ENCODE measurements at regions not wholly inside any gene's neighbourhood (a gene's known extent, or its start where the extent isn't known, plus 50 kb on each side); places are given as distances from the start of the nearest gene placed in this dataset.

DNA sequence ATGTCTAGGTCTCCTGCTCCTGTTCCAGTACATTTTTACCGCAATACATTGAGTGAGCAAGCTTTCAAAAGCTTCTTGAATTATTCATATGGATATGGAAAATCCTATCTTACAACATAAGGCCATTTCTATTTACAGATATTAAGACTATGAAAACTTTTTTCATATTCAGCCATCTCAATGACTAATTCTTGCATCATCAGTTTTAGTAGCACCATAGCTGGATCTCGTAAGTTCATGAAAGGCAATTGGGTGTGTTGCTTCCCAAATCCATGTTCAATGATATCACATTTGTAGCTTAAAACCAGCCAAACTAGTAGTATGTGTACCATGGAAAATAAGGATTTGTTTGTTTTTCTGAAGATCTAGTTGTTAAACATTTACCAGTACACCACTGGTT is 118.3 kb upstream of the GABRA2 start:
- H3K4me3 ChIP-seq, result no peak overlapping the region
- H3K36me3 ChIP-seq (ENCODE audit: insufficient read depth, low read length), result no peaks in the 10 kb centered on the region
- TF ChIP-seq FOXP2 (optimal IDR thresholded peaks at IDR 0.05; ENCODE audit: control extremely low read depth, extremely low read length, insufficient read depth), result no peak
- no peak for TF ChIP-seq EZH2 (IDR thresholded peaks at IDR 0.05)
- TF ChIP-seq POLR2AphosphoS5 (IDR thresholded peaks at IDR 0.05; ENCODE audit: borderline replicate concordance, low read depth, low read length), result no peak
- no peaks in the 10 kb centered on the region for H3K9me3 ChIP-seq (ENCODE audit: low read depth, low read length)
- no peak overlapping the region for H3K27ac ChIP-seq
- DNase-seq (ENCODE audit: low read depth, low spot score), result no peak
- H3K9ac ChIP-seq (ENCODE audit: insufficient read length), result no peak overlapping the region

DNA sequence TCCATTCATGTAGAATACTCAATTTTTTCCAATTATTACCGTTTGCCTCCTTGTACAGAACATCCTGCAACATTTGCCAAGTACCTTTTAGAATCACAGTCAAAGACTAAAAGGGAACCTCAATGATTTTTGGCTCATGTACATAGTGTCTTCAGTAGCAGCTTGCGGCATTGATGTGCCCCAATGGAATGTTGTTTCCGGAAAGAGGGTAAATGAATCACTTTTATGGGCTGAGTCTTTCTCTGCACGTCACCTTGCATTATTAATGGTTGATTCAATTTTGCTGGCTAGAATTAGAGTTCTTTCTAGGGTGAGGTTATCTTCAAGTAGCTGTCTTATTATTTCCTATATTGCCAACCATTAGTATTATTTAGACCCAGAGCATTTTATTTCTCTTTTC is 116.9 kb upstream of the GABRA2 start:
- TF ChIP-seq EZH2 (IDR thresholded peaks at IDR 0.05), result no peak
- TF ChIP-seq POLR2AphosphoS5 (IDR thresholded peaks at IDR 0.05; ENCODE audit: borderline replicate concordance, low read depth, low read length), result peak; percentile 53; the same call in 1 of the 2 replicates
- peak; percentile 75 for TF ChIP-seq FOXP2 (optimal IDR thresholded peaks at IDR 0.05; ENCODE audit: control extremely low read depth, extremely low read length, insufficient read depth)
- no peaks in the 10 kb centered on the region for H3K9me3 ChIP-seq (ENCODE audit: low read depth, low read length)
- H3K36me3 ChIP-seq (ENCODE audit: insufficient read depth, low read length), result no peaks in the 10 kb centered on the region
- H3K9ac ChIP-seq (ENCODE audit: insufficient read length), result no peak overlapping the region
- no peak overlapping the region for H3K27ac ChIP-seq
- H3K4me3 ChIP-seq, result no peak overlapping the region
- peak; percentile 87 for DNase-seq (ENCODE audit: low read depth, low spot score)

DNA sequence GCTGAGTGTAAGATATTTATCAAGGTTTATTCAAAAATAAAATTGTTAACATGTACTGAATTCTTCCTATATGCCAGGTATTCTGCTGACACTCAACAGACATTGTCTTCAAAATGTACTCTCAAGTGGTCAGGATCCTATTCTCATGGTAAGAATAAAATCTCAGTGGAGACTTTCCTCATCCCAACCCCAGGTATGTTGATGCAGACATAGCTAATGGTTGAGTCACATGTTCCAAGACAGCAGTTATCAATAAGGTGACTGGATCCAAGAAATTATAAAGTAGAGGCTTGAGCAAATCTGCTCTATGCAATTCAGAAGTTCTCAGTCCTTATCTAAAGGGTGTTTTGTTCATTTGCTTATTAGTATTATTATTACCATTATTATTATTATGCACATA is 115.2 kb upstream of the GABRA2 start:
- no peak overlapping the region for H3K27ac ChIP-seq
- no peak for DNase-seq (ENCODE audit: low read depth, low spot score)
- TF ChIP-seq POLR2AphosphoS5 (IDR thresholded peaks at IDR 0.05; ENCODE audit: borderline replicate concordance, low read depth, low read length) (no peak), EZH2 (IDR thresholded peaks at IDR 0.05) (no peak), FOXP2 (optimal IDR thresholded peaks at IDR 0.05; ENCODE audit: control extremely low read depth, extremely low read length, insufficient read depth) (no peak)
- no peaks in the 10 kb centered on the region for H3K9me3 ChIP-seq (ENCODE audit: low read depth, low read length)
- H3K36me3 ChIP-seq (ENCODE audit: insufficient read depth, low read length), result no peaks in the 10 kb centered on the region
- no peak overlapping the region for H3K4me3 ChIP-seq
- H3K9ac ChIP-seq (ENCODE audit: insufficient read length), result no peak overlapping the region

DNA sequence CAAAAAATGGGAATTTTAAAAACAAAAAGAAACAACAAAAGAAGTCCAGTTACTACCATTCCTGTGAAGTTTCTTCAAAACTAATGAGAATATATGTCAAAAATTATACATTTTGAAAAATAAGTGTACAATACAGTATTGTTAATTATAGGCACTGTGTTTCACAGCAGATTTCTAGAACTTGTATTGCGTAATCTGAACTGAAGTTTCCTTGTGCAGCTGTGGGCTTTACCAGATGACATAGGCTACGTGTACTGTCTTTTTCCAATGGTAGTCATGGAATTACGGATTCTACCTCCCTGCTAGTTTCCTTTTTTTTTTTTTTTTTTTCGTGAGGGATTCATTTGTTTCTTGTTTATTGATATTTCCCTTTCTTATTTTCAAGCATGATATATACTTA is 113.8 kb upstream of the GABRA2 start:
- H3K4me3 ChIP-seq, result no peak overlapping the region
- no peaks in the 10 kb centered on the region for H3K9me3 ChIP-seq (ENCODE audit: low read depth, low read length)
- H3K27ac ChIP-seq, result no peak overlapping the region
- H3K9ac ChIP-seq (ENCODE audit: insufficient read length), result no peak overlapping the region
- TF ChIP-seq FOXP2 (optimal IDR thresholded peaks at IDR 0.05; ENCODE audit: control extremely low read depth, extremely low read length, insufficient read depth) (no peak), EZH2 (IDR thresholded peaks at IDR 0.05) (no peak), POLR2AphosphoS5 (IDR thresholded peaks at IDR 0.05; ENCODE audit: borderline replicate concordance, low read depth, low read length) (no peak)
- H3K36me3 ChIP-seq (ENCODE audit: insufficient read depth, low read length), result no peaks in the 10 kb centered on the region
- DNase-seq (ENCODE audit: low read depth, low spot score), result no peak

DNA sequence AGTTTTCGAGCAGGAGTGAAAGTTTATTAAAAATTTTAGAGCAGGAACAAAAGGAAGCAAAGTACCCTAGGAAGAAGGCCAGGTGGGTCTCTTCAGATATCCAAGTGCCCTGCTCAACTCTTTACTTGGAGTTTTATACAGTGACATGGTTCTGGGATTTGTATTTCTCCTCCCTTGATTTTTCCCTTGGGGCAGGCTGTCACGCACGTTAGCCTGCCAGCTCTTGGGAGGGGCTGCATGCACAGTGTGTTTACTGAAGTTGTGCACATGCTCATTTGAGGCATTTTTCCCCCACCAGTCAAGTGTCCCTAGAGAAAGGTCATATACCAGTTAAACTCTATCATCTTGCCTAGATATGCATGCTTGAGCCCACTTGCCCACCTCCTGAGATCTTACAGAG is 102.5 kb upstream of the GABRA2 start:
- no peak overlapping the region for H3K4me3 ChIP-seq
- no peaks in the 10 kb centered on the region for H3K9me3 ChIP-seq (ENCODE audit: low read depth, low read length)
- no peak for DNase-seq (ENCODE audit: low read depth, low spot score)
- TF ChIP-seq EZH2 (IDR thresholded peaks at IDR 0.05), result no peak
- no peak for TF ChIP-seq FOXP2 (optimal IDR thresholded peaks at IDR 0.05; ENCODE audit: control extremely low read depth, extremely low read length, insufficient read depth)
- TF ChIP-seq POLR2AphosphoS5 (IDR thresholded peaks at IDR 0.05; ENCODE audit: borderline replicate concordance, low read depth, low read length), result no peak
- H3K27ac ChIP-seq, result no peak overlapping the region
- H3K9ac ChIP-seq (ENCODE audit: insufficient read length), result no peak overlapping the region
- H3K36me3 ChIP-seq (ENCODE audit: insufficient read depth, low read length), result no peaks in the 10 kb centered on the region

DNA sequence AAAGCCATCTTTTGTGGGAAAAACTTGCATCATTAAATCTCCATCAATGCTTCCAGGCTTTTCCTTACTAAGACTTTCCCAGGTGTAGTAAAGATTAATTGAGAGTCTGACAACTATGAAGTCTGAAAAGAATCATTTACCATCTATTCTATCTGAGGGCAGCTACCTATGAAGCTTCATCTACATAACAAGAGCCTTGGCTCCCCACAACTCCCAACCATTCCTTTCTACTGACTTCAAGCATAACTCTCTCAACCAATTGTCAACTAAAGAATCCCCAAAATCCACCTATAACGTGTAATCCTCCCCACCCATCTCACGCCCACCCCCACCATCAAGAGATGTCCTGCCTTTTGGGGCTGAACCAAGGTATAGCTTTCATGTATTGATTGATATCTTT is 101.5 kb upstream of the GABRA2 start:
- H3K9me3 ChIP-seq (ENCODE audit: low read depth, low read length), result no peaks in the 10 kb centered on the region
- DNase-seq (ENCODE audit: low read depth, low spot score), result no peak
- H3K27ac ChIP-seq, result no peak overlapping the region
- H3K36me3 ChIP-seq (ENCODE audit: insufficient read depth, low read length), result no peaks in the 10 kb centered on the region
- no peak overlapping the region for H3K4me3 ChIP-seq
- no peak overlapping the region for H3K9ac ChIP-seq (ENCODE audit: insufficient read length)
- TF ChIP-seq FOXP2 (optimal IDR thresholded peaks at IDR 0.05; ENCODE audit: control extremely low read depth, extremely low read length, insufficient read depth) (no peak), POLR2AphosphoS5 (IDR thresholded peaks at IDR 0.05; ENCODE audit: borderline replicate concordance, low read depth, low read length) (no peak)

DNA sequence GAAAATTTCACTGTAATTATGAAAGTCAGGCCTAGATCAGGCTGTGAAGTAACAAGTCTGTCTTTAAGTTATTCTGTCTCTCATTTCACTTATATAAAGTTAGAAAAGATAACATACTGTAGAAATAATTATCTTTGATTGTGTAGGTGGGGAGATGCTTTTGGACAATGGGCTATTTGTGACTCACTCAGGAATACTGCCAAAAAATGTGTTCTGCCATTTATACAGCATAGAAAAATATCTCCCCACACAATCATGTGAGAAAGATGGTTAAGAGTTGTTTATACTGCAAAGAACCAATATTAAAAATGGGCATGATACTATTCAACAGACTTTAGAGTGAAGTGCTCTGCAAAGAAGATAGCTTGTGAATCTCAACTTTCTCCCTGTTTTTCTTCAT is 95.0 kb upstream of the GABRA2 start:
- Histone ChIP-seq H3K9ac (ENCODE audit: insufficient read length) (no peak overlapping the region), H3K36me3 (ENCODE audit: insufficient read depth, low read length) (no peaks in the 10 kb centered on the region), H3K27ac (no peak overlapping the region), H3K9me3 (ENCODE audit: low read depth, low read length) (no peaks in the 10 kb centered on the region; the same call in 1 of the 2 replicates), H3K4me3 (no peak overlapping the region)
- DNase-seq (ENCODE audit: low read depth, low spot score), result no peak
- TF ChIP-seq POLR2AphosphoS5 (IDR thresholded peaks at IDR 0.05; ENCODE audit: borderline replicate concordance, low read depth, low read length) (no peak), EZH2 (IDR thresholded peaks at IDR 0.05) (no peak), FOXP2 (optimal IDR thresholded peaks at IDR 0.05; ENCODE audit: control extremely low read depth, extremely low read length, insufficient read depth) (no peak)

DNA sequence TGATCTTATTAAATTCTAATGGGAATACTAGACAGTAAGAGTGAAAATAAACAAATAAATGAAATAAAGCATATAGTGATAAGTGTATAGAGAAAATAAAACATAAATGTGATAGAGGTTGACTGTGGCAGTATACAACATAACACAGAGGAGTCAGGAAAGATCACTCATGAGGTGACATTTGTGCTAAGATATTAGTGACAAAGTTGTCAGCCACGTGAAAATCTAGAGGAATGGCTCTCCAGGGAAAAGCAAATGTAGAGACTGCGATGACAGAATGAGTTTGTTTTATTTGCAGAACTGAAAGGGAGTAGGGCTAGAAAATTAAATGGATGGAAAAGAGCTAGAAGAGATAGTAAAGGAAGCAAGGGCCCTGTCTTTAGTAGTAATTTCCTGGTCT is 72.8 kb upstream of the GABRA2 start:
- no peak for DNase-seq (ENCODE audit: low read depth, low spot score)
- Histone ChIP-seq H3K9ac (ENCODE audit: insufficient read length) (no peak overlapping the region), H3K36me3 (ENCODE audit: insufficient read depth, low read length) (no peaks in the 10 kb centered on the region), H3K27ac (no peak overlapping the region; the same call in 1 of the 2 replicates), H3K4me3 (no peak overlapping the region), H3K9me3 (ENCODE audit: low read depth, low read length) (no peaks in the 10 kb centered on the region)
- TF ChIP-seq FOXP2 (optimal IDR thresholded peaks at IDR 0.05; ENCODE audit: control extremely low read depth, extremely low read length, insufficient read depth) (no peak), POLR2AphosphoS5 (IDR thresholded peaks at IDR 0.05; ENCODE audit: borderline replicate concordance, low read depth, low read length) (no peak), EZH2 (IDR thresholded peaks at IDR 0.05) (no peak)

DNA sequence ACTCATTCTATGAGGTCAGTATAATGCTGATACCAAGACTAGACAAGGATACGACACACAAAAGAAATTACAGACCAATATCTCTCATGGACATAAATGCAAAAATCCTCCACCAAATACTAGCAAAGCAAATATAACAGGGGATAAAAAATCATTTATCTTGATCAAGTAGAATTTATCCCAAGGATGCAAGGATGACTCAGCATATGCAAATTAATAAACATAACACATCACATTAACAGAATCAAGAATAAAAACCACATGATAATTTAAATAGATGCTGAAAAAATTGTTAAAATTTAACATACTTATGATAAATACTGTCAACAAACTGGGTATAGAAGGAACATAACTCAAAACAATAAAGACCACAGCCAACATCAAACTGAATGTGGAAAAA is 69.4 kb upstream of the GABRA2 start:
- Histone ChIP-seq H3K9ac (ENCODE audit: insufficient read length) (no peak overlapping the region), H3K36me3 (ENCODE audit: insufficient read depth, low read length) (no peaks in the 10 kb centered on the region), H3K9me3 (ENCODE audit: low read depth, low read length) (no peaks in the 10 kb centered on the region; the same call in 1 of the 2 replicates), H3K27ac (no peak overlapping the region), H3K4me3 (no peak overlapping the region)
- no peak for TF ChIP-seq FOXP2 (optimal IDR thresholded peaks at IDR 0.05; ENCODE audit: control extremely low read depth, extremely low read length, insufficient read depth)
- TF ChIP-seq POLR2AphosphoS5 (IDR thresholded peaks at IDR 0.05; ENCODE audit: borderline replicate concordance, low read depth, low read length), result no peak
- no peak for TF ChIP-seq EZH2 (IDR thresholded peaks at IDR 0.05)
- DNase-seq (ENCODE audit: low read depth, low spot score), result no peak

All from SK-N-MC (cell line).